HepG2 (cell line): ENCODE measurements at regions not wholly inside any gene's neighbourhood (a gene's known extent, or its start where the extent isn't known, plus 50 kb on each side); places are given as distances from the start of the nearest gene placed in this dataset.

ENCODE experiments used
- ATAC-seq: fragments of 200-7000 bp; cut with Tn5 transposase; 3 replicates; pipeline ENCODE4 v1.9.1; 2020; ENCODE audit warnings: mild to moderate bottlenecking, moderate library complexity
- BruUV-seq: library from RNA; stranded (reverse); fragments of 400-500 nt; replicated peaks from 2 replicates; lab custom pipeline; 2021; lab: Mats Ljungman, UMichigan
- CTCF ChIA-PET: fragments of 300-600 bp; formaldehyde crosslinking; extraction: SDS; loops from one replicate; lab custom pipeline; 2021; ENCODE audit warnings: low total read pairs, inconsistent platforms, low intra/inter-chr PET ratio; lab: Yijun Ruan, JAX
- POLR2A ChIA-PET: fragments of 350-600 bp; sonication (Branson Sonifier 250); formaldehyde crosslinking; loops from one replicate; lab custom pipeline; 2020; ENCODE audit warnings: antibody characterized with exemption, inconsistent platforms; lab: Yijun Ruan, JAX
- DNase-seq: peaks from one replicate; pipeline ENCODE4 v3.0.0-alpha.2; 2015; ENCODE audit warnings: low spot score
- FAIRE-seq: peaks from 3 replicates; lab custom pipeline; 2011; peaks lifted over from hg19 to GRCh38; lab: Jason Lieb, UNC
- H2AFZ ChIP-seq: one replicate; pipeline ENCODE4 v1.6.1; 2011; ENCODE audit warnings: low read length, inconsistent platforms
- H3K27ac ChIP-seq: fragments of 300-600 bp; 3 replicates; pipeline ENCODE4 v1.8.0; 2011; ENCODE audit warnings: mixed run types, mild to moderate bottlenecking, mixed read lengths, low read length, inconsistent platforms; ENCODE audit not compliant: insufficient read depth; ENCODE audit errors: extremely low read length
- H3K27me3 ChIP-seq, 2 experiments: fragments of 200-600 bp in 1 of 2; 2 replicates in 1 of 2; 3 replicates in 1 of 2; pipeline versions ENCODE4 v1.6.0 to v1.8.0; 2011; ENCODE audit warnings: low read length in 2 of 2, mild to moderate bottlenecking in 2 of 2, moderate library complexity in 2 of 2, inconsistent platforms in 1 of 2; ENCODE audit not compliant: insufficient read depth in 2 of 2, control insufficient read depth in 1 of 2
- H3K36me3 ChIP-seq, 2 experiments: fragments of 200-600 bp in 1 of 2; replicated peaks in 1 of 2; 2 replicates in 1 of 2; 3 replicates in 1 of 2; pipeline versions ENCODE4 v1.5.1 to v1.8.0; 2011; ENCODE audit warnings: low read length in 2 of 2, inconsistent platforms in 1 of 2; ENCODE audit not compliant: insufficient read depth in 2 of 2, control insufficient read depth in 1 of 2
- H3K4me1 ChIP-seq: 2 replicates; pipeline ENCODE4 v1.5.1; 2012; ENCODE audit warnings: low read length, inconsistent platforms; ENCODE audit not compliant: insufficient read depth
- H3K4me2 ChIP-seq: 2 replicates; pipeline ENCODE4 v1.6.0; 2011; ENCODE audit warnings: low read depth, low read length, inconsistent platforms
- H3K4me3 ChIP-seq, 3 experiments: fragments of 200-600 bp in 1 of 3; sonication (generic), shearing (Covaris generic) in 1 of 3; replicated peaks in 1 of 3; 2 replicates each; pipeline ENCODE4 v1.5.1; 2011 to 2016; ENCODE audit warnings: low read length in 3 of 3, inconsistent platforms in 2 of 3, low read depth in 2 of 3, mild to moderate bottlenecking in 2 of 3, control low read depth in 1 of 3, mixed read lengths in 1 of 3; ENCODE audit not compliant: insufficient read depth in 1 of 3
- H3K79me2 ChIP-seq: one replicate; pipeline ENCODE4 v1.6.1; 2011; ENCODE audit warnings: low read length, inconsistent platforms; ENCODE audit not compliant: insufficient read depth
- H3K9ac ChIP-seq: 2 replicates; pipeline ENCODE4 v1.6.0; 2011; ENCODE audit warnings: mild to moderate bottlenecking, low read depth, low read length, inconsistent platforms; ENCODE audit not compliant: insufficient read depth
- H3K9me3 ChIP-seq: 2 replicates; pipeline ENCODE4 v1.5.1; 2012; ENCODE audit warnings: mild to moderate bottlenecking, low read length
- H4K20me1 ChIP-seq: 2 replicates; pipeline ENCODE4 v1.6.0; 2011; ENCODE audit warnings: inconsistent platforms, mild to moderate bottlenecking, low read length, moderate library complexity; ENCODE audit not compliant: insufficient read depth
- GABPB1 ChIP-seq: IDR thresholded peaks from 2 replicates; pipeline ENCODE4 v1.6.1; 2016; ENCODE audit warnings: mild to moderate bottlenecking, missing genetic modification reagents, moderate library complexity, missing compliant biosample characterization
- HDAC6 ChIP-seq: fragments of 200-600 bp; sonication (generic); IDR thresholded peaks from 2 replicates; pipeline ENCODE4 v1.7.0; 2017; ENCODE audit warnings: mild to moderate bottlenecking, antibody characterized with exemption, low read length, low read depth
- HOMEZ ChIP-seq: IDR thresholded peaks from 2 replicates; pipeline ENCODE4 v1.6.1; 2016; ENCODE audit warnings: low read depth
- MIER3 ChIP-seq: IDR thresholded peaks from 2 replicates; pipeline ENCODE4 v1.6.1; 2016; ENCODE audit warnings: missing compliant biosample characterization, borderline replicate concordance
- NR1H2 ChIP-seq: sonication (generic); formaldehyde crosslinking; IDR thresholded peaks from 2 replicates; pipeline ENCODE4 v1.8.1; 2022; ENCODE audit warnings: low read depth, missing genetic modification reagents, borderline replicate concordance
- NR2C2 ChIP-seq: sonication (generic); formaldehyde crosslinking; IDR thresholded peaks from 2 replicates; pipeline ENCODE4 v1.4.0; 2020; ENCODE audit warnings: missing genetic modification reagents, mild to moderate bottlenecking, moderate library complexity, borderline replicate concordance
- SOX13 ChIP-seq, 3 experiments: fragments of 450-650 bp in 1 of 3; sonication (generic) in 1 of 3; formaldehyde crosslinking in 1 of 3; IDR thresholded peaks in 2 of 3; conservative IDR thresholded peaks in 1 of 3; 2 replicates each; pipeline versions ENCODE4 v1.5.0 to v1.6.1; 2016 to 2020; ENCODE audit warnings: antibody characterized with exemption in 1 of 3, mild to moderate bottlenecking in 1 of 3, missing compliant biosample characterization in 1 of 3, missing genetic modification reagents in 1 of 3, moderate library complexity in 1 of 3
- TERF1 ChIP-seq: sonication (generic); formaldehyde crosslinking; IDR thresholded peaks from 2 replicates; pipeline ENCODE4 v1.8.0; 2022; ENCODE audit warnings: mild to moderate bottlenecking, missing genetic modification reagents, moderate library complexity
- ZNF556 ChIP-seq: sonication (generic); formaldehyde crosslinking; IDR thresholded peaks from 2 replicates; pipeline ENCODE4 v1.4.0; 2020; ENCODE audit warnings: mild to moderate bottlenecking, missing genetic modification reagents, borderline replicate concordance
- ZNF564 ChIP-seq: sonication (generic); formaldehyde crosslinking; IDR thresholded peaks from 2 replicates; pipeline ENCODE4 v1.8.1; 2023; ENCODE audit warnings: mild to moderate bottlenecking, missing genetic modification reagents
- in situ Hi-C: cut with HindIII; loops from 2 replicates; pipeline ENCODE4 v1.10.0; 2017; ENCODE audit warnings: low pct_unique_long_range_greater_than_20kb; ENCODE audit not compliant: extremely low pct_ligation_motif_present
- intact Hi-C: fragments of 100-400 bp; cut with micrococcal nuclease; formaldehyde crosslinking; loops from one replicate; pipeline ENCODE4 v1.10.0; 2022; ENCODE audit not compliant: unreplicated experiment
- TF ChIP-seq, protein P1 (sequence below): sonication (generic); formaldehyde crosslinking; IDR thresholded peaks from 2 replicates; pipeline ENCODE4 v1.4.0; 2020; ENCODE audit warnings: low read depth, mild to moderate bottlenecking, missing genetic modification reagents
- TF ChIP-seq, protein P2 (sequence below): sonication (generic); formaldehyde crosslinking; IDR thresholded peaks from 2 replicates; pipeline ENCODE4 v1.5.0; 2020; ENCODE audit warnings: mild to moderate bottlenecking, missing genetic modification reagents
- TF ChIP-seq, protein P3 (sequence below): sonication (generic); formaldehyde crosslinking; IDR thresholded peaks from 2 replicates; pipeline ENCODE4 v1.8.1; 2023; ENCODE audit warnings: mild to moderate bottlenecking, missing genetic modification reagents
- TF ChIP-seq, protein P4 (sequence below): sonication (generic); formaldehyde crosslinking; IDR thresholded peaks from 2 replicates; pipeline ENCODE4 v1.8.0; 2022; ENCODE audit warnings: mild to moderate bottlenecking, missing genetic modification reagents; ENCODE audit not compliant: insufficient replicate concordance

DNA sequence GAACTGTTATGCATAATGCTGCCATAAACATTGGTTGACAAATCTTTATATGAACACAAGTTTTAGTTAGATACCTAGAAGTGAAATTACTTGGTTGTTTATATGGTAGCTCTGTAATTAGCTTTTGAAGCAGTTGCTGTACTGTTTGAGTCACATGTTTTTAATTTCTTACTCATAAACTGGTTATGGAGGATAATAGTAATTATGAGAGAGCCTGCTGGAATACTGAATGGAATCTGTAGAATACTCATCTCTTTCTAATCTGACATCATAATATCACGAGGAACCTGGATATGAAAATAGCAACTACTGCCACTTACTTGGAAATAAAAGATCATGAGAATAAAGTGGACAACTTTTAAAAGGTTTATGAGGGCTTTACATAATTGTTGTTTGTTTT, 509.2 kb downstream of the CETN3 start (continued):
- TF ChIP-seq, protein P1, sequence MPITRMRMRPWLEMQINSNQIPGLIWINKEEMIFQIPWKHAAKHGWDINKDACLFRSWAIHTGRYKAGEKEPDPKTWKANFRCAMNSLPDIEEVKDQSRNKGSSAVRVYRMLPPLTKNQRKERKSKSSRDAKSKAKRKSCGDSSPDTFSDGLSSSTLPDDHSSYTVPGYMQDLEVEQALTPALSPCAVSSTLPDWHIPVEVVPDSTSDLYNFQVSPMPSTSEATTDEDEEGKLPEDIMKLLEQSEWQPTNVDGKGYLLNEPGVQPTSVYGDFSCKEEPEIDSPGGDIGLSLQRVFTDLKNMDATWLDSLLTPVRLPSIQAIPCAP: no peak
- TF ChIP-seq HDAC6 (no peak), GABPB1 (CRISPR knock-in tag) (no peak), NR2C2 (CRISPR knock-in tag) (no peak), MIER3 (CRISPR knock-in tag) (no peak), SOX13 (IDR thresholded peaks at IDR 0.05) (no peak), SOX13 (CRISPR knock-in tag; conservative IDR thresholded peaks at IDR 0.05 in 1 of 2, IDR thresholded peaks at IDR 0.05 in 1 of 2) (no peak)
- TF ChIP-seq, protein P2, sequence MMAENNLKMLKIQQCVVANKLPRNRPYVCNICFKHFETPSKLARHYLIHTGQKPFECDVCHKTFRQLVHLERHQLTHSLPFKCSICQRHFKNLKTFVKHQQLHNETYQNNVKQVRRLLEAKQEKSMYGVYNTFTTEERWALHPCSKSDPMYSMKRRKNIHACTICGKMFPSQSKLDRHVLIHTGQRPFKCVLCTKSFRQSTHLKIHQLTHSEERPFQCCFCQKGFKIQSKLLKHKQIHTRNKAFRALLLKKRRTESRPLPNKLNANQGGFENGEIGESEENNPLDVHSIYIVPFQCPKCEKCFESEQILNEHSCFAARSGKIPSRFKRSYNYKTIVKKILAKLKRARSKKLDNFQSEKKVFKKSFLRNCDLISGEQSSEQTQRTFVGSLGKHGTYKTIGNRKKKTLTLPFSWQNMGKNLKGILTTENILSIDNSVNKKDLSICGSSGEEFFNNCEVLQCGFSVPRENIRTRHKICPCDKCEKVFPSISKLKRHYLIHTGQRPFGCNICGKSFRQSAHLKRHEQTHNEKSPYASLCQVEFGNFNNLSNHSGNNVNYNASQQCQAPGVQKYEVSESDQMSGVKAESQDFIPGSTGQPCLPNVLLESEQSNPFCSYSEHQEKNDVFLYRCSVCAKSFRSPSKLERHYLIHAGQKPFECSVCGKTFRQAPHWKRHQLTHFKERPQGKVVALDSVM: no peak

DNA sequence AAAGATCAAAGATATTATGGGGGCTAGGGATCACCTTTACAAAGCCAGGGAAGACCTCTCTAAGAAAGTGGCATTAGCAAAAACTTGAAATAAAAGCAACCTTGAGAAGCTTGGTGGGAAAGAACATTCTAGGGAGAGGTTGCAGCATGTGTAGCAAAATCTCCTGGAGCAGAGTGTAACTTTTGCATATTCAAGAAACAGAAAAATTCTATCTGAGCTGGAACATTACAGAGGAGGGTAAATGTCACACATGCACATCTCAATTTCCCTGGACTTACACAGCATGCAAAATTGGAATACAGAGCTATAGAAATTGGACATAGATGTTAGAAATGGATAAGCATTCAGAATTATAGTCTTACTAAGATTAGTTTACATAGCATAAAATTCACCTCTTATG, 510.0 kb downstream of the CETN3 start:
- H3K36me3 ChIP-seq: no peaks in the 10 kb centered on the region
- no peaks in the 10 kb centered on the region for H3K27me3 ChIP-seq
- no peak overlapping the region for H3K4me2 ChIP-seq
- H3K27ac ChIP-seq: no peak overlapping the region
- no peak overlapping the region for H3K9ac ChIP-seq
- ChIA-PET CTCF (no interaction called here), POLR2A (no interaction called here)
- H3K9me3 ChIP-seq: peaks cover 30% of the 10 kb centered on the region
- H3K4me3 ChIP-seq: no peak overlapping the region
- DNase-seq (no peak), FAIRE-seq (no peak), ATAC-seq (no peak)
- intact Hi-C loops: no loop called here
- in situ Hi-C loops: no loop called here
- H2AFZ ChIP-seq: no peak overlapping the region
- no peaks in the 10 kb centered on the region for H4K20me1 ChIP-seq
- no TSS peak for BruUV-seq
- no peaks in the 10 kb centered on the region for H3K79me2 ChIP-seq
- H3K4me1 ChIP-seq: no peaks in the 10 kb centered on the region
- no peak for TF ChIP-seq ZNF564 (CRISPR knock-in tag)
- no peak for TF ChIP-seq TERF1 (CRISPR knock-in tag)
- no peak for TF ChIP-seq HOMEZ
- TF ChIP-seq, protein P3, sequence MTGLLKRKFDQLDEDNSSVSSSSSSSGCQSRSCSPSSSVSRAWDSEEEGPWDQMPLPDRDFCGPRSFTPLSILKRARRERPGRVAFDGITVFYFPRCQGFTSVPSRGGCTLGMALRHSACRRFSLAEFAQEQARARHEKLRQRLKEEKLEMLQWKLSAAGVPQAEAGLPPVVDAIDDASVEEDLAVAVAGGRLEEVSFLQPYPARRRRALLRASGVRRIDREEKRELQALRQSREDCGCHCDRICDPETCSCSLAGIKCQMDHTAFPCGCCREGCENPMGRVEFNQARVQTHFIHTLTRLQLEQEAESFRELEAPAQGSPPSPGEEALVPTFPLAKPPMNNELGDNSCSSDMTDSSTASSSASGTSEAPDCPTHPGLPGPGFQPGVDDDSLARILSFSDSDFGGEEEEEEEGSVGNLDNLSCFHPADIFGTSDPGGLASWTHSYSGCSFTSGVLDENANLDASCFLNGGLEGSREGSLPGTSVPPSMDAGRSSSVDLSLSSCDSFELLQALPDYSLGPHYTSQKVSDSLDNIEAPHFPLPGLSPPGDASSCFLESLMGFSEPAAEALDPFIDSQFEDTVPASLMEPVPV (CRISPR knock-in tag): no peak
- TF ChIP-seq ZNF556 (CRISPR knock-in tag): no peak
- TF ChIP-seq, protein P4, sequence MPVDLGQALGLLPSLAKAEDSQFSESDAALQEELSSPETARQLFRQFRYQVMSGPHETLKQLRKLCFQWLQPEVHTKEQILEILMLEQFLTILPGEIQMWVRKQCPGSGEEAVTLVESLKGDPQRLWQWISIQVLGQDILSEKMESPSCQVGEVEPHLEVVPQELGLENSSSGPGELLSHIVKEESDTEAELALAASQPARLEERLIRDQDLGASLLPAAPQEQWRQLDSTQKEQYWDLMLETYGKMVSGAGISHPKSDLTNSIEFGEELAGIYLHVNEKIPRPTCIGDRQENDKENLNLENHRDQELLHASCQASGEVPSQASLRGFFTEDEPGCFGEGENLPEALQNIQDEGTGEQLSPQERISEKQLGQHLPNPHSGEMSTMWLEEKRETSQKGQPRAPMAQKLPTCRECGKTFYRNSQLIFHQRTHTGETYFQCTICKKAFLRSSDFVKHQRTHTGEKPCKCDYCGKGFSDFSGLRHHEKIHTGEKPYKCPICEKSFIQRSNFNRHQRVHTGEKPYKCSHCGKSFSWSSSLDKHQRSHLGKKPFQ (CRISPR knock-in tag): no peak
- TF ChIP-seq NR1H2 (CRISPR knock-in tag): no peak
